ENCODE measurements at regions not wholly inside any gene's neighbourhood (a gene's known extent, or its start where the extent isn't known, plus 50 kb on each side); places are given as distances from the start of the nearest gene placed in this dataset.
"Not testable (repeated sequence)": the region's sequence is repeated elsewhere in the genome, so short reads cannot be mapped to it uniquely, and the experiment has no call there.

GRCh38 chr20:56730003-56730402, 100.9 kb downstream of the TFAP2C start:
- DNase-seq = no peak

GRCh38 chr20:56730996-56731395, 101.9 kb downstream of the TFAP2C start:
- no peak for DNase-seq

- no peak for DNase-seq
Observed at GRCh38 chr20:56731476-56731875, 102.4 kb downstream of the TFAP2C start.

GRCh38 chr20:56733967-56734366, 104.9 kb downstream of the TFAP2C start:
- no peak for DNase-seq

GRCh38 chr20:56735084-56735642, 106.1 kb downstream of the TFAP2C start:
- no peak for DNase-seq

GRCh38 chr20:56736285-56736857, 107.3 kb downstream of the TFAP2C start:
- DNase-seq = no peak

- not testable (repeated sequence) for DNase-seq
Observed at GRCh38 chr20:56744325-56744821, 115.3 kb downstream of the TFAP2C start.

GRCh38 chr20:56748476-56749377, 119.6 kb downstream of the TFAP2C start:
- no peak for DNase-seq

GRCh38 chr20:56750430-56750829, 121.3 kb downstream of the TFAP2C start:
- no peak for DNase-seq

GRCh38 chr20:56752274-56752673, 123.2 kb downstream of the TFAP2C start:
- no peak for DNase-seq

- no peak for DNase-seq
Observed at GRCh38 chr20:56755201-56755600, 126.1 kb downstream of the TFAP2C start.

- not testable (repeated sequence) for DNase-seq
Observed at GRCh38 chr20:56756658-56757057, 127.6 kb downstream of the TFAP2C start.

- DNase-seq = no peak
Observed at GRCh38 chr20:56758706-56759105, 129.6 kb downstream of the TFAP2C start.

GRCh38 chr20:56759741-56760278, 130.7 kb downstream of the TFAP2C start:
- no peak for DNase-seq

- DNase-seq = no peak
Observed at GRCh38 chr20:56760610-56761009, 131.5 kb downstream of the TFAP2C start.

- DNase-seq = no peak
Observed at GRCh38 chr20:56761393-56761792, 132.3 kb downstream of the TFAP2C start.

- DNase-seq = no peak
Observed at GRCh38 chr20:56762401-56762800, 133.3 kb downstream of the TFAP2C start.

- DNase-seq = no peak
Observed at GRCh38 chr20:56762829-56763228, 133.7 kb downstream of the TFAP2C start.

GRCh38 chr20:56764671-56765070, 135.6 kb downstream of the TFAP2C start:
- no peak for DNase-seq

- DNase-seq = no peak
Observed at GRCh38 chr20:56765172-56766073, 136.3 kb downstream of the TFAP2C start.

- no peak for DNase-seq
Observed at GRCh38 chr20:56766528-56766927, 137.4 kb downstream of the TFAP2C start.

- DNase-seq = no peak
Observed at GRCh38 chr20:56769921-56770600, 141.0 kb downstream of the TFAP2C start.

Data from activated CD8-positive, alpha-beta memory T cell treated with anti-CD3 and anti-CD28 coated beads, Interleukin-2, amount 50 U/mL, for 48 hours (primary cell).